ENCODE measurements at regions not wholly inside any gene's neighbourhood (a gene's known extent, or its start where the extent isn't known, plus 50 kb on each side); places are given as distances from the start of the nearest gene placed in this dataset.

- no peak for TF ChIP-seq EZH2 (IDR thresholded peaks at IDR 0.05; ENCODE audit: insufficient read depth, poor library complexity, severe bottlenecking)
- no peak for TF ChIP-seq EZH2phosphoT487 (IDR thresholded peaks at IDR 0.05; ENCODE audit: insufficient read depth, low read depth)
Observed at GRCh38 chr1:47514229-47514628, 76.4 kb downstream of the FOXD2 start.
